ENCODE measurements at regions not wholly inside any gene's neighbourhood (a gene's known extent, or its start where the extent isn't known, plus 50 kb on each side); places are given as distances from the start of the nearest gene placed in this dataset.
"Not testable (repeated sequence)": the region's sequence is repeated elsewhere in the genome, so short reads cannot be mapped to it uniquely, and the experiment has no call there.

DNA sequence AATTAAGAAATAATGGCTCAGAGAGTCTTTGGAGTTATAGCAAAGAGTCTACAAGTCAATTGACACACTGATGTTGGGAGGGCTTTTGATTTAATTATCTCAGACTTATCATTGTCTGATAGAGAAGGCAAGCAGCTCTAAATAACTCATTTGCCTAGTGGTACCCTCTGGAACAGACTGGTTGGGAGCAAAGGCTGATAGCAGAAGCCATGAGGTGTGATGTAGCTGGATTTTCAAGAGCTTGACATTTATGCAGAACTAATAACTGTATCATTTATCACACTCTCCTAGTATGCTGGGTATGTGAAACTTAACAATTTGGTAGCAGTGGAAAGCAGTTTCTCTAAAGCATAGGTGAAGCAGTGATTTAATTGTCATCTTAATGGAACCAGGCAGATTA lies 380.6 kb downstream of the TENT5A start:
- 0 out of 2 replicates have a peak, but pooled peaks cover 4% of the 10 kb centered on the region for H3K4me1 Mint-ChIP-seq (ENCODE audit: low read depth)
- no peaks in the 10 kb centered on the region for H3K9me3 Mint-ChIP-seq
- no peak overlapping the region for H3K4me3 Mint-ChIP-seq
- DNase-seq: no peak
- no peak overlapping the region for H3K27ac Mint-ChIP-seq
- H3K27me3 Mint-ChIP-seq (ENCODE audit: insufficient read depth): peaks cover 2% of the 10 kb centered on the region; the same call in 1 of the 2 replicates
- no peaks in the 10 kb centered on the region for H3K36me3 Mint-ChIP-seq (ENCODE audit: low read depth)
- TF ChIP-seq, protein P1, sequence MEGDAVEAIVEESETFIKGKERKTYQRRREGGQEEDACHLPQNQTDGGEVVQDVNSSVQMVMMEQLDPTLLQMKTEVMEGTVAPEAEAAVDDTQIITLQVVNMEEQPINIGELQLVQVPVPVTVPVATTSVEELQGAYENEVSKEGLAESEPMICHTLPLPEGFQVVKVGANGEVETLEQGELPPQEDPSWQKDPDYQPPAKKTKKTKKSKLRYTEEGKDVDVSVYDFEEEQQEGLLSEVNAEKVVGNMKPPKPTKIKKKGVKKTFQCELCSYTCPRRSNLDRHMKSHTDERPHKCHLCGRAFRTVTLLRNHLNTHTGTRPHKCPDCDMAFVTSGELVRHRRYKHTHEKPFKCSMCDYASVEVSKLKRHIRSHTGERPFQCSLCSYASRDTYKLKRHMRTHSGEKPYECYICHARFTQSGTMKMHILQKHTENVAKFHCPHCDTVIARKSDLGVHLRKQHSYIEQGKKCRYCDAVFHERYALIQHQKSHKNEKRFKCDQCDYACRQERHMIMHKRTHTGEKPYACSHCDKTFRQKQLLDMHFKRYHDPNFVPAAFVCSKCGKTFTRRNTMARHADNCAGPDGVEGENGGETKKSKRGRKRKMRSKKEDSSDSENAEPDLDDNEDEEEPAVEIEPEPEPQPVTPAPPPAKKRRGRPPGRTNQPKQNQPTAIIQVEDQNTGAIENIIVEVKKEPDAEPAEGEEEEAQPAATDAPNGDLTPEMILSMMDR (IDR thresholded peaks at IDR 0.05): no peak

DNA sequence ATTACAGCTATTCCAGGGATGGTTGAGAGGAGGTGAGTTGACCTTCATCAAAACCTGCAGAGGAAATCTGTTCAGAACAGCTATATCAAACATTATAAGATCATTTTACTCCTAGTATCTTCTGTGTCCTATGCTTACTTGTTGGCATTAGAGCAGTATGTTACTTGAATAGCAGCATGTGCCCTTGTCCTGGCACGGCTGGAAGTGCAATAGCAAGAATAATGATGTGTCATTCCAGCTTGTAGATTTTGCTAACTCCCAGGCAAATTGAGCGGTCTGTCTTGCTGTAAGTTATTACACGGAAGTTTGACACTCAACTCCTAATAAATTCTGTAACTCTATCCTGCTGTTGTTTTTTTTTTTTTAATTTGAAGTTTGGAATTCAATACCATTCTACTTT lies 385.5 kb downstream of the TENT5A start:
- Mint-ChIP-seq H3K4me1 (ENCODE audit: low read depth) (peaks cover 11% of the 10 kb centered on the region), H3K9me3 (no peaks in the 10 kb centered on the region), H3K27ac (no peak overlapping the region), H3K36me3 (ENCODE audit: low read depth) (no peaks in the 10 kb centered on the region), H3K27me3 (ENCODE audit: insufficient read depth) (peaks cover 2% of the 10 kb centered on the region; the same call in 1 of the 2 replicates), H3K4me3 (no peak overlapping the region)
- TF ChIP-seq, protein P1 (IDR thresholded peaks at IDR 0.05): no peak
- DNase-seq: no peak

DNA sequence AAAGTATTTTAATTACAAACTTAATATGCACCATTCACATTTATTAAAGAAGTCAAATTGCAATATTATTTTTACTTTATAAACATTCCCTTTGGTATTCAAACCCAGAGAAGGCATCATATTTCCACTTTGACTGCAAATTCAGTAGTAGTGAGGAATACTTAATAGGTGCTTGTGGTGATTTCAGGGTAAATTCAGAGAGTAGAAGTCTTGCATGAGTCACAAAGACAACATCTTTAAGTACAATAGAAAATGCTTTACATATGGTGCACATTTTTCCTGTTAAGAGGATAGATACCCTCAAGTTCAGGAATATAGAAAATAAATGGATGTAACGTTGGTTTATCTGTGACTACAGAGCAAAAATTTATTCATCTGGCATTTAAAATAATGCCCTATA lies 390.2 kb downstream of the TENT5A start:
- Mint-ChIP-seq H3K27ac (no peak overlapping the region), H3K4me1 (ENCODE audit: low read depth) (peaks cover 17% of the 10 kb centered on the region), H3K9me3 (no peaks in the 10 kb centered on the region), H3K27me3 (ENCODE audit: insufficient read depth) (no peaks in the 10 kb centered on the region; the same call in 1 of the 2 replicates), H3K4me3 (no peak overlapping the region), H3K36me3 (ENCODE audit: low read depth) (no peaks in the 10 kb centered on the region)
- TF ChIP-seq, protein P1 (IDR thresholded peaks at IDR 0.05): no peak
- peak; percentile 62 for DNase-seq

GRCh38 chr6:81353262-81353661 lies 399.2 kb downstream of the TENT5A start:
- H3K4me3 Mint-ChIP-seq: no peak overlapping the region
- no peaks in the 10 kb centered on the region for H3K9me3 Mint-ChIP-seq
- TF ChIP-seq, protein P1 (IDR thresholded peaks at IDR 0.05): no peak
- no peak for DNase-seq
- H3K4me1 Mint-ChIP-seq (ENCODE audit: low read depth): no peaks in the 10 kb centered on the region
- H3K27me3 Mint-ChIP-seq (ENCODE audit: insufficient read depth): peaks cover 2% of the 10 kb centered on the region; the same call in 1 of the 2 replicates
- no peak overlapping the region for H3K27ac Mint-ChIP-seq
- no peaks in the 10 kb centered on the region for H3K36me3 Mint-ChIP-seq (ENCODE audit: low read depth)

GRCh38 chr6:81344026-81344425 lies 408.5 kb downstream of the TENT5A start:
- not testable (repeated sequence) for H3K4me1 Mint-ChIP-seq (ENCODE audit: low read depth); H3K9me3 Mint-ChIP-seq; DNase-seq; H3K4me3 Mint-ChIP-seq; H3K27me3 Mint-ChIP-seq (ENCODE audit: insufficient read depth); H3K27ac Mint-ChIP-seq; H3K36me3 Mint-ChIP-seq (ENCODE audit: low read depth)

DNA sequence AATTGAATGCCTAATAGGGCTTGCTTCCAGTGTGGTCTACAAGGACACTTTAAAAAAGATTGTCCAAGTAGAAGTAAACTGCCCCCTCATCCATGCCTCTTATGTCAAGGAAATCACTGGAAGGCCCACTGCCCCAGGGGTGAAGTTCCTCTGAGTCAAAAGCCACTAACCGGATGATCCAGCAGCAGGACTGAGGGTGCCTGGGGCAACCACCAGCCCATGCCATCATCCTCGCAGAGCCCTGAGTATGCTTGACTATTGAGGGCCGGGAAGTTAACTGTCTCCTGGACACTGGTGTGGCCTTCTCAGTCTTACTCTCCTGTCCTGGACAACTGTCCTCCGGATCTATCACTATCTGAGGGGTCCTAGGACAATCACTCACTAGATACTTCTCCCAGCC lies 411.5 kb downstream of the TENT5A start:
- Mint-ChIP-seq H3K27ac (no peak overlapping the region), H3K36me3 (ENCODE audit: low read depth) (peaks cover 7% of the 10 kb centered on the region), H3K27me3 (ENCODE audit: insufficient read depth) (no peaks in the 10 kb centered on the region), H3K9me3 (peaks cover 7% of the 10 kb centered on the region), H3K4me3 (no peak overlapping the region), H3K4me1 (ENCODE audit: low read depth) (no peaks in the 10 kb centered on the region)
- DNase-seq: no peak
- TF ChIP-seq, protein P1 (IDR thresholded peaks at IDR 0.05): no peak
